Small intestine (tissue), 7 donors: ENCODE measurements at regions not wholly inside any gene's neighbourhood (a gene's known extent, or its start where the extent isn't known, plus 50 kb on each side); places are given as distances from the start of the nearest gene placed in this dataset.

Experiments
- DNase-seq, 2 donors: peaks; one replicate each; pipeline versions ENCODE4 v3.0.0 to v3.0.0-alpha.2; 2013
- FAIRE-seq: peaks from 2 replicates; lab custom pipeline; 2012; peaks lifted over from hg19 to GRCh38; lab: Jason Lieb, UNC
- H3K27ac ChIP-seq, 3 donors: one replicate each; pipeline ENCODE4 v1.5.1; 2013; ENCODE audit warnings: low read length in 2 of 3, mild to moderate bottlenecking in 2 of 3, control low read depth in 1 of 3, inconsistent platforms in 1 of 3, low read depth in 1 of 3, moderate library complexity in 1 of 3
- H3K27me3 ChIP-seq, 3 donors: one replicate each; pipeline ENCODE4 v1.6.1; 2013; ENCODE audit warnings: low read length in 3 of 3, inconsistent platforms in 1 of 3; ENCODE audit not compliant: control insufficient read depth in 3 of 3, insufficient read depth in 3 of 3
- H3K36me3 ChIP-seq, 3 donors: one replicate each; pipeline ENCODE4 v1.6.1; 2013; ENCODE audit warnings: low read length in 3 of 3, inconsistent platforms in 1 of 3, low read depth in 1 of 3, mild to moderate bottlenecking in 1 of 3, moderate library complexity in 1 of 3; ENCODE audit not compliant: control insufficient read depth in 3 of 3, insufficient read depth in 2 of 3
- H3K4me1 ChIP-seq, 3 donors: one replicate each; pipeline ENCODE4 v1.6.1; 2013; ENCODE audit warnings: low read length in 2 of 3, inconsistent platforms in 1 of 3, low read depth in 1 of 3, mild to moderate bottlenecking in 1 of 3, moderate library complexity in 1 of 3; ENCODE audit not compliant: control insufficient read depth in 3 of 3, insufficient read depth in 2 of 3
- H3K4me3 ChIP-seq, 3 donors: one replicate each; pipeline ENCODE4 v1.5.1; 2013; ENCODE audit warnings: low read length in 3 of 3, control low read depth in 1 of 3, inconsistent platforms in 1 of 3, low read depth in 1 of 3, mild to moderate bottlenecking in 1 of 3, moderate library complexity in 1 of 3
- H3K9me3 ChIP-seq, 2 donors: one replicate each; pipeline ENCODE4 v1.6.1; 2013; ENCODE audit warnings: low read depth in 1 of 2, low read length in 1 of 2; ENCODE audit not compliant: control insufficient read depth in 2 of 2, insufficient read depth in 1 of 2
- WGBS, 3 donors: extraction: QIAGEN DNeasy Blood & Tissue Kit; methylation state at CpG; one replicate each; pipeline ENCODE4 v1.1.7; 2013; 5-methylcytosine and 5-hydroxymethylcytosine counted together
- donor health status: healthy with polysubstance abuse.
- donor health status: control.
- donor health status: control.
- donor health status: Bipolar disorder and iron deficiency.
- donor health status: healthy.

- WGBS, 3 donors = 66 to 72% (median 68%) methylated on average over 4 of the region's 4 CpGs
- Histone ChIP-seq H3K4me3 (no peak overlapping the region), H3K27me3 (no peaks in the 10 kb centered on the region), H3K27ac (no peak overlapping the region), H3K4me1 (peaks cover 0 to 10% (median 0%) of the 10 kb centered on the region in 3 donors), H3K36me3 (no peaks in the 10 kb centered on the region), H3K9me3 (no peaks in the 10 kb centered on the region)
- DNase-seq (peak; percentile 25 to 65), FAIRE-seq (no peak)
Measured at GRCh38 chr15:35293353-35294130, 208.4 kb upstream of the NANOGP8 start.

DNA sequence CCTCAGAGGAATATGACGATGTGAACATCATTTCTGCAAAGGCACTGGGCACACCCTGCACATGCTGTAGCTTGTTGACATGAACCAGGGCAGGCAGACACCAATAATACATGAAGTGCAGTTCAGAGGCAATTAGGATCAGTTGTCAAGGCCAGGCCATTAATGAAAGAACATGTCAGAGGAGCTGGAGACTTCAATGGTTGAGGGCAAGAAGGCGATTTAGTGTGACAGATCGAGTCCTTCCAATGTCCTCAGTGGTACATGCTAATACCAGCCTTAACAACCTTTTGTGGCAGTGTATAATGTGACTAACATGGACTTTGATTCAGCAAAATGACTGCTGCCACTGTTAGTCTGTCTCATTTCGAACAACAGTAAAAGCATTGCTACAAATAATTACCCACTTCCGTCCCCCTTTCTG, 205.2 kb upstream of the NANOGP8 start:
- Histone ChIP-seq H3K27me3 (no peaks in the 10 kb centered on the region), H3K36me3 (no peaks in the 10 kb centered on the region), H3K4me1 (peaks cover 0 to 10% (median 0%) of the 10 kb centered on the region in 3 donors), H3K9me3 (no peaks in the 10 kb centered on the region), H3K4me3 (no peak overlapping the region), H3K27ac (peak overlapping the region in 1 of 3 donors; percentile 55)
- FAIRE-seq (no peak), DNase-seq (peak; percentile 63 to 79)
- 22 to 59% (median 43%) methylated on average over 5 of the region's 5 CpGs for WGBS, 3 donors

DNA sequence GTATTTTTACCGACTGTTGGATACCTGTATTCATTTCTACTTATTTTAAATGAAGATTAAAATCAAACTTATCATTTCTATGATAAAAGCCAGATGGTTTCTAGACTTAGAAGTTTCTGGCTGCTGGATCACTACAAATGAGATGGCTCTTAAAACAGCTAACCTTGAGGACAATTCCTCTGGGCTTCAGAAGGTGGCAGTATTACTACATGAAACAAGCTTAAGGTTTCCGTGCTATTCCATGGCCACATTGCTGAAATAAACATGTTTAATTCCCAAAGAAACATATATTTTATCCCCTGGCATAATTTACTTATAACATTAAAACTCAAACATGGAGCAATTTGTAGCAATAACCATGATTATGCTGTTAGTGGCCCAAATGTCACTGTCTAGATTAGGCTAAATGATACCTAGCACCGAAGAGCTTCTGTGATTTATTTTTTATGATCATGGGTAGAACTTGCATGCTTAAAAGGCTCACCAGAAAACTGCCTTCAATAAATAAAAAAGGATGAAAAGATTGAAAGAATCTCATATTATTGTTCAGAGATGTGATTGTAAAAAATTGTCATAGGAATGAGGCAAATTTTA, 204.0 kb upstream of the NANOGP8 start:
- H3K27me3 ChIP-seq = no peaks in the 10 kb centered on the region
- no peaks in the 10 kb centered on the region for H3K36me3 ChIP-seq
- peak; percentile 63 to 64 for DNase-seq
- no peak overlapping the region for H3K4me3 ChIP-seq
- WGBS, 3 donors = 24 to 26% (median 25%) methylated on average over 3 of the region's 3 CpGs
- H3K4me1 ChIP-seq = peaks cover 0 to 10% (median 0%) of the 10 kb centered on the region in 3 donors
- no peak overlapping the region for H3K27ac ChIP-seq
- no peaks in the 10 kb centered on the region for H3K9me3 ChIP-seq
- no peak for FAIRE-seq

GRCh38 chr15:35288580-35288979, 203.5 kb upstream of the NANOGP8 start:
- Histone ChIP-seq H3K4me1 (peaks cover 0 to 10% (median 0%) of the 10 kb centered on the region in 3 donors), H3K27me3 (no peaks in the 10 kb centered on the region), H3K27ac (no peak overlapping the region), H3K4me3 (no peak overlapping the region), H3K9me3 (no peaks in the 10 kb centered on the region), H3K36me3 (no peaks in the 10 kb centered on the region)
- DNase-seq = no peak
- no peak for FAIRE-seq
- 94 to 97% (median 96%) methylated on average over 3 of the region's 3 CpGs for WGBS, 3 donors

DNA sequence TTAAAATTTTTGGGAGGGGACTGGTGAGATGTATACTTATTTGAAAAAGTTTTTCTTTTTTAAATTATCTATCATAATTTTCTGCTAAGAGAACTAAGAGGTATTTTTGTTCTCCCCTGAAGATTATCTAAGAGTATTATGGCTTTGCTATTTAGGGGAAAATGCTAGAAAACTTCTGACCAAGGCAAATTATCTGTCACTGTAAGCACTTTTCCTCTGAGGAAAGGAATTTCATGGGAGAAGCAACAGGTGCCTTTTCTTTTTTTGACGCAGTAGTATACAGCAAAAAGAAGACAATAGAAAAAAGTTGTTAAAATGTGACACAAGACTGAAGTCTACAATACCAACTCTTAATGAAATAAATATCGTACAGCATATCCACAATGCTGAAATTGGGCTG, 201.6 kb upstream of the NANOGP8 start:
- FAIRE-seq = no peak
- no peak overlapping the region for H3K4me3 ChIP-seq
- DNase-seq = no peak
- H3K4me1 ChIP-seq = peaks cover 0 to 6% (median 0%) of the 10 kb centered on the region in 3 donors
- H3K27ac ChIP-seq = no peak overlapping the region
- 93 to 95% (median 93%) methylated on average over 2 of the region's 2 CpGs for WGBS, 3 donors
- no peaks in the 10 kb centered on the region for H3K9me3 ChIP-seq
- no peaks in the 10 kb centered on the region for H3K27me3 ChIP-seq
- H3K36me3 ChIP-seq = no peaks in the 10 kb centered on the region

DNA sequence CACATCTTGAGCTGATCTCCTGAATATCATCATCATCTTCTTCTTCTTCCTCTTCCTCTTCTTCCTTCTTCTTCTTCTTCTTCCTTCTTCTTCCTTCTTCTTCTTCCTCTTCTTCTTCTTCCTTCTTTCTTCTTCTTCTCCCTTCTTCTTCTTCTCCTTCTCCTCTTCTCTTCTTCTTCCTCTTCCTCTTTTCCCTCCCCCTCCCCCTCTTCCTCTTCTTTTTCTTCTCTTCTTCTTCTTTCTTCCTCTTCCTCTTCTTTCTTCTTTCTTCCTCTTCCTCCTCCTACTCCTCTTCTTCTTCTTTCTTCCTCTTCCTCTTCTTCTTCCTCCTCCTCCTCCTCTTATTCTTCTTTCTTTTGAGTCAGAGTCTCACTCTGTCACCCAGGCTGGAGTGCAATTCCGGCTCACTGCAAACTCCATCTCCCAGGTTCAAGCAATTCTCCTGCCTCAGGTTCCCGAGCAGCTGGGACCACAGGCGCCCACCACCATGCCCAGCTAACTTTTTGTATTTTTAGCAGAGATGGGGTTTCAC, 197.9 kb upstream of the NANOGP8 start:
- DNase-seq (no peak), FAIRE-seq (no peak)
- Histone ChIP-seq H3K27ac (no peak overlapping the region), H3K9me3 (peaks cover 0 to 6% of the 10 kb centered on the region in 2 donors), H3K27me3 (no peaks in the 10 kb centered on the region), H3K4me3 (no peak overlapping the region), H3K36me3 (no peaks in the 10 kb centered on the region), H3K4me1 (no peaks in the 10 kb centered on the region)
- 88 to 96% (median 93%) methylated on average over 3 of the region's 3 CpGs for WGBS, 3 donors

- no peak for FAIRE-seq
- DNase-seq = no peak
- WGBS, 3 donors = 85 to 96% (median 88%) methylated on average over 1 of the region's 1 CpG
- peaks cover 0 to 13% of the 10 kb centered on the region in 2 donors for H3K9me3 ChIP-seq
- H3K27ac ChIP-seq = no peak overlapping the region
- no peaks in the 10 kb centered on the region for H3K4me1 ChIP-seq
- H3K27me3 ChIP-seq = no peaks in the 10 kb centered on the region
- H3K4me3 ChIP-seq = no peak overlapping the region
- no peaks in the 10 kb centered on the region for H3K36me3 ChIP-seq
Measured at GRCh38 chr15:35281515-35281914, 196.4 kb upstream of the NANOGP8 start.

GRCh38 chr15:35279811-35280210, 194.7 kb upstream of the NANOGP8 start:
- no peak overlapping the region for H3K27ac ChIP-seq
- H3K4me1 ChIP-seq = no peaks in the 10 kb centered on the region
- no peaks in the 10 kb centered on the region for H3K27me3 ChIP-seq
- FAIRE-seq (no peak), DNase-seq (no peak)
- H3K4me3 ChIP-seq = no peak overlapping the region
- H3K36me3 ChIP-seq = no peaks in the 10 kb centered on the region
- 75 to 91% (median 86%) methylated on average over 1 of the region's 1 CpG for WGBS, 3 donors
- H3K9me3 ChIP-seq = peaks cover 0 to 13% of the 10 kb centered on the region in 2 donors
